NCI-H2029 (cell line): ENCODE measurements at regions not wholly inside any gene's neighbourhood (a gene's known extent, or its start where the extent isn't known, plus 50 kb on each side); places are given as distances from the start of the nearest gene placed in this dataset.

Experiments
- DNase-seq: peaks from one replicate; lab custom pipeline; 2025; lab: John Stamatoyannopoulos, UW

DNA sequence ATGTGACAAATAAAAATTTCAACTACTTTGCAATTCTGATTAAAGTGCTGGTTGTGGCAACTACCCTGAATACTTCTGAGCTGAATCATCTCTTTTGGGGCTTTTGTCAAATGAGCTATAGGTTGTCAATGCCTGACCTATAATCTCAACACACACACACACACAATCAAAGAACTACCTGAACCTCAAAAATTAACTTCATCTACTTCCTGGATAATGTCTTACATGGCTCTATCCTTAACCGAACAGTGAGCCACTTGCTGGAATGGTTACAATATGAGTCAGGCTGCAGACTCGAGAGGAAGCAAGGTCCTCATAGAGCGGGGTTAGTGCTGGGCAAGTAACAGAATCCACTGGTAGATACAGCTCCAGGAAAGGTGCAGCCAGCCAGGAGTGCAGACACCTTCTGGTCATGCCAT is 70.6 kb upstream of the DST start:
- DNase-seq, result no peak

DNA sequence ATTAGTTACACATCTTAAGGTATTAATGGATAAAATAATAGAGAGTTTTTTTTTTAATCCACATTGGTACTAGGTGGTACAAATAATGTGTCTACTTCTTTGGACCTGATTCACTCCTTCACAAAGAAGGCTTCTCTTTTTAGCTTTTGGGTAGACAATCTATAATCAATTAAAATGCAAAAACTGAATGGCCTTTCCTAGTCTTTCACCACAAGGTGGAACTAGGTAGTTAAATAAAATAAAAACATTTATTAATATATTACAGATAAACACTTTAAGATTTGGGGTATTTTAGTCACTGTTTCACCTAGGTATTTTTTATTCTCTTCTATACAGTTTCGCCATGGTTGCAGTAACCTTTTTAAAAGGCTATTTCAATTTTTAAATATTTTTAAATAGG is 68.3 kb upstream of the DST start:
- no peak for DNase-seq

DNA sequence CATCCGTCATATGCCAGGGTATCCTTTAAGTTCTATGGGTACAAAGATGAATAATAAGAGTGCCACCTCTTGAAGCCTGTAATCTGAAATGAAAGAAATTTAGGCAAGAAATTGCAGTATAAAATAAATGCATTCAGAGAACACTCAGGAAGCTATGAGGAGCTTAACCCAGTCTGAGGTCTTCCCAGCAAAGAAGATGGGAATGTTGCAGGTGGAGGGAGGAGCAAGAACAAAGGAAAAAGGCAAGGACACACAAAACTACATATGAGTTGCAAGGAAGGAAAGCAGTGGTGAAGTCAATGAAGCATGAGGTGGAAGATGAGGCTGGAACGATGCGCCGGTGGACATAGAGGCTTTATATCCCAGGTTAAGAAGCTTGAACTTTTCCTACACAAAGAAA is 67.0 kb upstream of the DST start:
- DNase-seq, result no peak

DNA sequence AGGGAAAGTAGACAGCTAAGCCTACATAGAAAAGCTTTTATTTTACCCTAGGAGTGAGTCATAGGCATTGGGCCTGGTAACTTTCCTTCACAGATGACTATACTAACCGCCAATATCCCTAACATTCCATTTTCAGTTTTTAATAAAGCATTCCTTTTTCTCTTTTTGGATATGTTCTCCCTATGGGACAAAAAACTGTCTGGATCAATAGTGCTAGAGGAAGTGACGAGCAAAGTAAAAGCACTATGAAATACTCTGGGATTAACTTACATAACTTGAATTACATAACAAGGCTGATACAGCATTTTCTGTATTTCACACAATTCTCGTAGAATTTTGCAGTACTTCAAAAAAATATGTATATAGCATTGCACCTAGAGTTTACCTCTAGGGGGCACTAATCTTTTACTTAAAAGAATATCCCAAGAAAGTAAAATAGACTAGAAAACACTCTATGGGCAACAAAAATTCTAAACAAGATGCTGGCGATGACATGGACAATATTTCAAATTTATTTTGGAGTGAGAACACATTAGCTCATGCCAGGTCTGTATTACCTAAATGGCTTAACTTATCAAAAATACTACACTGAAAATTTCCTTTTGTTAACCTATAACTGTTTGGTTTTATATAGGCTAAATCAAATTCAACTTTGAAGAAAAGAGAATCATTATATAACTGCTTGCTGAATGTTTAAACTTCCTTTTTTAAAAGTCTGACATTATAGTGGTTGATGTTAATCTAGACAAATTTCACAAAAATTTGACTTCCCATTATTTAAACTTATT is 66.3 kb upstream of the DST start:
- no peak for DNase-seq

DNA sequence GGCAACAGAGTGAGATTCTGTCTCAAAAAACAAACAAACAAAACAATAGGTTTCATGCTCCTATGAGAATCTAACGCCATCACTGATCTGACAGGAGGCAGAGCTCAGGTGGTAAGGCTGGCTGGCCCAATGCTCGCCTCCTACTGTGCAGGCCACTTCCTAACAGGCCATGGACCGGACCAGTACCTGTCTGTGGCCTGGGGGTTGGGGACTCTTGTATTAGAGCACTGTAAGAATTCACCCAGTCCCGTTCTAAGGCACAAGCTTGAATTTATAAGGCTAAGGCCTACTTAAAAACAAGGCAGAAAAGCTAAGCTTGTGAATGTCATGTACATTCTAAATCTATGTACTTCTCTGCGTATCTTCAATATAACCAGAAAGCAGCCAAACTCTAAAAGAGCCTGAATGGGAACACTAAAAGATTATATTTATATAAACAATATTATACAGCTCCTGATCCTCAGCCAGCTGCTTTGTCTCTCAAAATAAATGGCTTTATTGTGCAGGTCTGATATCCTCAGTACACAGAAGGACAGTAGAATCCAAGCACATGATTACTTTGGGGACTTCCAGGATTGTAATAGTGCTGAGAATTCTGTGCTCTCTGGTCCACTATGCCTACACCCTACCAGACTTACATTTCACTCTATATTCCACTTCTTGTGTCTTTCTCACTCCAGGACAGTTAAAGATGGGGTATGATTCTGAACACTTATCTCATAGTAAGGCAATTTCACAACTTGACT is 64.5 kb upstream of the DST start:
- no peak for DNase-seq

DNA sequence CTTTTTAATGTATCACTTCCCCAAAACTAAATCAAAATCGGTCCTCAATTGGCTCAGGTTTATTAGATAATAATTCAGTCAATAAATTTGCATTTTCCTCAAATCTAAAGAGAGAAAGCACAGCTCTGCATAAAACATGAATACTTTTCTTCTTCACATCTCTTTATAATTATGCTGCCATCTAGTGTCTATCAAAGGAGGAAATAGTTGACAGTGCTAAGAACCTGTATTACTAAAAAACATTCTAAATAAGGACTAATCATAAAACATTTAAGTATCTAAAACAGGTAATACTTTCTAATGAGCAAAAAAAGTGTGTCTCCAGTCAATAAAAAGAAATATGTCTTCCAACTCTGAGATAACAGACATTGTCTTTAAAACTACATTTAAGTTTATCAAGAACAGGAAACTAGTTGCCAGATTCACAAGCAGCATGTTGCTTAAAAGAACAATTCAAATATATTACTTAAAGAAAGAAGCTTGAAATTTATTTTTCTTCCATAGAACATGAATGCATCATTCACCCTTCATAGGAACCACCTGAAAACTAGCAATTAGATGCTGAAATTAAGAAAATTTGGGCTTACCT is 56.5 kb upstream of the DST start:
- no peak for DNase-seq

DNA sequence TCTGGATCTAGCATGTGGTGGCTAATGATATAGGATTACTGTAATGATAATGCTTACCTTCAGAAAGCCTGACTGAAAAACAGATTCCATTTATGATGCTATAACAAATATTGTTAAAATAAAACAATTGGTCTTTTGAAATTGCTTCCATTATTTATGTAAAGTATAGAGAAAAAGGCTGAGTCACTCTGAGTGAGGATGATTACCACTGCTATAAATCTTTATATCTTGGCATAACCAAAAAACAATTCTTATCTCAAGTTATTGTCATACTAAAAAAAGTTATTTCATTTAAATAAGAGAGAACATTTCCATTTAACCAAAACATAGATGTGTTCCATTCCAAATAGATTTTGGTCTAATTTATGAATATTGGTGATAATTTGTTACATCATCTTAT is 53.0 kb upstream of the DST start:
- DNase-seq, result no peak

DNA sequence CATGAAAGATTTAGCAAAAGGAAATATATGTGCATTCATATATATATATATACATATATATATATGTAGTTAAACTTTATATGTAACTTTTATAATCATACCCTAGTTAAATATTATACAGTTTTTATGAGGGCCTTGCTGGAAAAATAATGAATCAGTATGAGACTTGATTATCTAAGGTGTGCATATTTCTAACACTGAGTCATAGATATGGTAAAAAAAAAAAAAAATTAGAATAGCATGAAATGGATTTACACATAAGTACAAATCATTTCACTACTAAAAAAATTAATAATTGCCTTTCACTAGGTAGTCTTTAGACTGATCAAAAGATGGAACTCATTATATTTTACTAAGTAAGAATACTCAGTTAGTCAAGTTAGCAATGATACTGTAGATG is 51.3 kb upstream of the DST start:
- no peak for DNase-seq

DNA sequence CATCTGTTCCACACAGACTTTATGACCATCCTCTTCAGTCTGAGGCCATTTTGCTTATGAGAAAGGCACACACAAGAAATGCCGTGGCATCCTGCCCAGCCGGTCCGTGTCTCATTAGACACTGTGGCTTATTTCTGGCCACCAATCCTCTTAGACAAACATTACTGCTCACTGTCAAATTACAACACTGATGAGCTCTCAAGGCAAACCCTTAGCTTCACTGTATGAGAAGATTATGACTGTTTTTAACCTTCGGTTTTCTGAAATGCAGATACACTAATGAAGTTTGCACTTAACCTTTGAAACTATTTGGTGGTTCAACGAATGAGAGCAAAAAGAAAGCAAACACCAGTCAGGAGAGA is 50.5 kb upstream of the DST start:
- no peak for DNase-seq

DNA sequence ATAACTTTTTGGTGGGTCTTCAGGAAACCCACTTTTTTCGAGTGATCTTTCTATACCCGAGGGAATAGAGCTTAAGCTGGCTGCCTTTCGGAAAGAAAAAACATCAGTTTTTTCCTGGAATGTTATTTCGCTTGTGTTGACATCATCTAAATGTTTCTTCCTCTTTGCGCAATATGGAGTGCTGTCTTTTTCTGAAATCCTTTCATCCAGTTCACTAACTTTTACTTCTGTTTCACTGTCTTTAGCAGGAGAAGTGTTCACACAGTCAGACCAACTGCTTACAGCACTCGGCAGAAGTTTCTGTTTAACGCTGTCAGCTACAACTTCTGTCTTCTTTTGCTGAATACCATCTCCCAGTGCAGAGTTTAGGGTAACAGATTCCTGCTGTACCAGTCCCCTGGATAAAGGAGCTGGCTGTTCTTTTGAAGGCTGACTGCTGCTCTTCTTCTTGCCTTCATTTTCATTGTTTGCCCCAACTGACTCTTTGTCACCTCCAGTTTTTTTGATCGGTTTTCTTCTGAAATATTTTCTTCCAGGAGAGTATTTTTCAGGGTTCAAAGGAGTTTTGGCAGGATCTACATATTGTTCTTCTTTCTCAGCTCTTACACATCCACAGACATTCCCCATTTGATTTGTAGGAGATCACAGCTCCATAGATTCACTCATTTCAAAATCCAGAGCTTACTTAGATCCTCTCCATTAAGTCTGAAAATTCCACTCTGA is 50.0 kb upstream of the DST start:
- DNase-seq, result no peak
